ENCODE measurements at regions not wholly inside any gene's neighbourhood (a gene's known extent, or its start where the extent isn't known, plus 50 kb on each side); places are given as distances from the start of the nearest gene placed in this dataset.

GRCh38 chr19:28003543-28003942 is 1209.4 kb downstream of the UQCRFS1 start:
- Mint-ChIP-seq H3K27me3 (no peaks in the 10 kb centered on the region), H3K4me1 (no peaks in the 10 kb centered on the region), H3K9me3 (ENCODE audit: low read depth) (no peaks in the 10 kb centered on the region), H3K27ac (no peak overlapping the region), H3K4me3 (no peak overlapping the region), H3K36me3 (ENCODE audit: low read depth) (no peaks in the 10 kb centered on the region)
- no peak for DNase-seq
- intact Hi-C loops (cut with DNase I, micrococcal nuclease): no loop called here
- POLR2A ChIA-PET: no interaction called here
- ATAC-seq: no peak
- CTCF ChIA-PET: no interaction called here

GRCh38 chr19:27997069-27997468 is 1215.9 kb downstream of the UQCRFS1 start:
- no peak for DNase-seq
- H3K27me3 Mint-ChIP-seq: no peaks in the 10 kb centered on the region
- ChIA-PET CTCF (no interaction called here), POLR2A (no interaction called here)
- intact Hi-C loops (cut with DNase I, micrococcal nuclease): no loop called here
- H3K9me3 Mint-ChIP-seq (ENCODE audit: low read depth): no peaks in the 10 kb centered on the region
- H3K36me3 Mint-ChIP-seq (ENCODE audit: low read depth): no peaks in the 10 kb centered on the region
- no peak overlapping the region for H3K4me3 Mint-ChIP-seq
- H3K27ac Mint-ChIP-seq: no peak overlapping the region
- no peaks in the 10 kb centered on the region for H3K4me1 Mint-ChIP-seq
- no peak for ATAC-seq

GRCh38 chr19:27993619-27994570 is 1219.1 kb downstream of the UQCRFS1 start:
- ATAC-seq: no peak

GRCh38 chr19:27986299-27986698 is 1226.7 kb downstream of the UQCRFS1 start:
- intact Hi-C loops (cut with DNase I, micrococcal nuclease): no loop called here
- Mint-ChIP-seq H3K4me3 (no peak overlapping the region), H3K27me3 (peaks cover 6% of the 10 kb centered on the region), H3K9me3 (ENCODE audit: low read depth) (no peaks in the 10 kb centered on the region), H3K27ac (no peak overlapping the region), H3K4me1 (no peaks in the 10 kb centered on the region), H3K36me3 (ENCODE audit: low read depth) (no peaks in the 10 kb centered on the region)
- ChIA-PET POLR2A (no interaction called here), CTCF (interaction anchor here (1.9 kb wide), 1 partner anchor 11 kb away, joined by 4 read pairs; no protein-coding TSS in a partner anchor)
- no peak for DNase-seq
- no peak for ATAC-seq

More at GRCh38 chr19:27993619-27994570, 1219.1 kb downstream of the UQCRFS1 start:
- DNase-seq: no peak
- no peak overlapping the region for H3K27ac Mint-ChIP-seq
- POLR2A ChIA-PET: no interaction called here
- CTCF ChIA-PET: no interaction called here
- no peak overlapping the region for H3K4me3 Mint-ChIP-seq
- H3K9me3 Mint-ChIP-seq (ENCODE audit: low read depth): no peaks in the 10 kb centered on the region
- H3K36me3 Mint-ChIP-seq (ENCODE audit: low read depth): no peaks in the 10 kb centered on the region
- no peaks in the 10 kb centered on the region for H3K4me1 Mint-ChIP-seq
- intact Hi-C loops (cut with DNase I, micrococcal nuclease): no loop called here
- peaks cover 6% of the 10 kb centered on the region for H3K27me3 Mint-ChIP-seq

GRCh38 chr19:27975419-27976005 is 1237.4 kb downstream of the UQCRFS1 start:
- Mint-ChIP-seq H3K27me3 (no peaks in the 10 kb centered on the region), H3K4me3 (no peak overlapping the region), H3K9me3 (ENCODE audit: low read depth) (no peaks in the 10 kb centered on the region), H3K4me1 (no peaks in the 10 kb centered on the region), H3K36me3 (ENCODE audit: low read depth) (no peaks in the 10 kb centered on the region), H3K27ac (no peak overlapping the region)
- ChIA-PET CTCF (interaction anchor here (1.5 kb wide), 1 partner anchor 10 kb away, joined by 4 read pairs; no protein-coding TSS in a partner anchor), POLR2A (no interaction called here)
- DNase-seq (no peak), ATAC-seq (no peak)
- intact Hi-C loops (cut with DNase I, micrococcal nuclease): loop anchor here in 1 of 2 experiments (2.0 kb wide), 1 partner anchor 349 kb away; no protein-coding TSS in a partner anchor

- no peaks in the 10 kb centered on the region for H3K36me3 Mint-ChIP-seq (ENCODE audit: low read depth)
- CTCF ChIA-PET: interaction anchor here (0.6 to 1.2 kb wide), 4 partner anchors 13 to 738 kb away, joined by 3 read pairs; no protein-coding TSS in a partner anchor
- intact Hi-C loops (cut with DNase I, micrococcal nuclease): loop anchor here in 1 of 2 experiments (2.0 kb wide), 1 partner anchor 351 kb away; no protein-coding TSS in a partner anchor
Observed at GRCh38 chr19:27974082-27974513, 1238.9 kb downstream of the UQCRFS1 start.

GRCh38 chr19:27972291-27973040 is 1240.5 kb downstream of the UQCRFS1 start:
- Mint-ChIP-seq H3K27me3 (no peaks in the 10 kb centered on the region), H3K4me3 (no peak overlapping the region), H3K4me1 (no peaks in the 10 kb centered on the region), H3K27ac (no peak overlapping the region), H3K9me3 (ENCODE audit: low read depth) (no peaks in the 10 kb centered on the region), H3K36me3 (ENCODE audit: low read depth) (no peaks in the 10 kb centered on the region)
- no peak for ATAC-seq
- POLR2A ChIA-PET: no interaction called here
- DNase-seq: no peak
- CTCF ChIA-PET: interaction anchor here (1.3 kb wide), 1 partner anchor 16 kb away, joined by 4 read pairs; no protein-coding TSS in a partner anchor
- intact Hi-C loops (cut with DNase I, micrococcal nuclease): no loop called here

More at GRCh38 chr19:27974082-27974513, 1238.9 kb downstream of the UQCRFS1 start:
- H3K27ac Mint-ChIP-seq: no peak overlapping the region
- no peaks in the 10 kb centered on the region for H3K4me1 Mint-ChIP-seq
- no peaks in the 10 kb centered on the region for H3K9me3 Mint-ChIP-seq (ENCODE audit: low read depth)
- no peak overlapping the region for H3K4me3 Mint-ChIP-seq
- no peak for ATAC-seq
- peak; percentile 47 for DNase-seq
- POLR2A ChIA-PET: no interaction called here
- H3K27me3 Mint-ChIP-seq: no peaks in the 10 kb centered on the region

GRCh38 chr19:27971869-27972268 is 1241.1 kb downstream of the UQCRFS1 start:
- no peaks in the 10 kb centered on the region for H3K27me3 Mint-ChIP-seq
- no peaks in the 10 kb centered on the region for H3K4me1 Mint-ChIP-seq
- CTCF ChIA-PET: interaction anchor here (0.6 to 1.3 kb wide), 2 partner anchors 16 to 765 kb away, joined by 3 to 4 read pairs; no protein-coding TSS in a partner anchor
- intact Hi-C loops (cut with DNase I, micrococcal nuclease): no loop called here
- H3K27ac Mint-ChIP-seq: no peak overlapping the region
- DNase-seq (no peak), ATAC-seq (no peak)
- POLR2A ChIA-PET: no interaction called here
- H3K9me3 Mint-ChIP-seq (ENCODE audit: low read depth): no peaks in the 10 kb centered on the region
- H3K36me3 Mint-ChIP-seq (ENCODE audit: low read depth): no peaks in the 10 kb centered on the region
- no peak overlapping the region for H3K4me3 Mint-ChIP-seq

- Mint-ChIP-seq H3K4me1 (no peaks in the 10 kb centered on the region), H3K27me3 (no peaks in the 10 kb centered on the region), H3K27ac (no peak overlapping the region), H3K9me3 (ENCODE audit: low read depth) (no peaks in the 10 kb centered on the region), H3K36me3 (ENCODE audit: low read depth) (no peaks in the 10 kb centered on the region), H3K4me3 (no peak overlapping the region)
- ChIA-PET CTCF (interaction anchor here (1.3 kb wide), 1 partner anchor 17 kb away, joined by 4 read pairs; no protein-coding TSS in a partner anchor), POLR2A (no interaction called here)
- no peak for ATAC-seq
- no peak for DNase-seq
- intact Hi-C loops (cut with DNase I, micrococcal nuclease): no loop called here
Observed at GRCh38 chr19:27971071-27971470, 1241.9 kb downstream of the UQCRFS1 start.

- H3K9me3 Mint-ChIP-seq (ENCODE audit: low read depth): no peaks in the 10 kb centered on the region
- no peak for ATAC-seq
- ChIA-PET POLR2A (no interaction called here), CTCF (interaction anchor here (0.6 to 1.8 kb wide), 9 partner anchors 10 to 1633 kb away, joined by 3 to 5 read pairs (median 3); no protein-coding TSS in a partner anchor)
- H3K27ac Mint-ChIP-seq: no peak overlapping the region
- no peak for DNase-seq
- intact Hi-C loops (cut with DNase I, micrococcal nuclease): loop anchor here (1.0 to 5.0 kb wide), 4 partner anchors 358 to 744 kb away; no protein-coding TSS in a partner anchor
- no peaks in the 10 kb centered on the region for H3K4me1 Mint-ChIP-seq
- H3K4me3 Mint-ChIP-seq: no peak overlapping the region
- no peaks in the 10 kb centered on the region for H3K27me3 Mint-ChIP-seq
- H3K36me3 Mint-ChIP-seq (ENCODE audit: low read depth): no peaks in the 10 kb centered on the region
Observed at GRCh38 chr19:27966390-27966816, 1246.5 kb downstream of the UQCRFS1 start.

- H3K27me3 Mint-ChIP-seq: no peaks in the 10 kb centered on the region
- no peak overlapping the region for H3K4me3 Mint-ChIP-seq
- POLR2A ChIA-PET: no interaction called here
- intact Hi-C loops (cut with DNase I, micrococcal nuclease): no loop called here
- CTCF ChIA-PET: interaction anchor here (0.6 kb wide), 1 partner anchor 738 kb away, joined by 6 read pairs; no protein-coding TSS in a partner anchor
- H3K36me3 Mint-ChIP-seq (ENCODE audit: low read depth): no peaks in the 10 kb centered on the region
- no peaks in the 10 kb centered on the region for H3K9me3 Mint-ChIP-seq (ENCODE audit: low read depth)
- ATAC-seq (no peak), DNase-seq (no peak)
- H3K27ac Mint-ChIP-seq: no peak overlapping the region
- H3K4me1 Mint-ChIP-seq: no peaks in the 10 kb centered on the region
Observed at GRCh38 chr19:27964185-27964584, 1248.8 kb downstream of the UQCRFS1 start.
